Activated CD4-positive, alpha-beta T cell treated with anti-CD3 and anti-CD28 coated beads, Interleukin-2, amount 50 U/mL, for 1 hour (primary cell): ENCODE measurements at regions not wholly inside any gene's neighbourhood (a gene's known extent, or its start where the extent isn't known, plus 50 kb on each side); places are given as distances from the start of the nearest gene placed in this dataset.

Source experiments
- DNase-seq: peaks from one replicate; pipeline ENCODE4 v3.0.0-alpha.2; 2020

- DNase-seq = no peak
Observed at GRCh38 chr10:78960316-78960800, 108.4 kb upstream of the ZMIZ1 start.

GRCh38 chr10:78961760-78962159 lies 107.0 kb upstream of the ZMIZ1 start:
- DNase-seq = no peak

- DNase-seq = no peak
Observed at GRCh38 chr10:78963074-78964034, 105.4 kb upstream of the ZMIZ1 start.

- no peak for DNase-seq
Observed at GRCh38 chr10:78964274-78964951, 104.4 kb upstream of the ZMIZ1 start.

GRCh38 chr10:78964952-78965633 lies 103.7 kb upstream of the ZMIZ1 start:
- DNase-seq = no peak

GRCh38 chr10:78966182-78966787 lies 102.5 kb upstream of the ZMIZ1 start:
- DNase-seq = no peak

GRCh38 chr10:78966844-78967488 lies 101.8 kb upstream of the ZMIZ1 start:
- no peak for DNase-seq

GRCh38 chr10:78968300-78968942 lies 100.3 kb upstream of the ZMIZ1 start:
- DNase-seq = no peak

GRCh38 chr10:78968943-78969342 lies 99.8 kb upstream of the ZMIZ1 start:
- no peak for DNase-seq

- no peak for DNase-seq
Observed at GRCh38 chr10:78969719-78970118, 99.0 kb upstream of the ZMIZ1 start.

GRCh38 chr10:78970261-78970660 lies 98.5 kb upstream of the ZMIZ1 start:
- no peak for DNase-seq

GRCh38 chr10:78971094-78971682 lies 97.6 kb upstream of the ZMIZ1 start:
- no peak for DNase-seq

GRCh38 chr10:78972160-78972946 lies 96.4 kb upstream of the ZMIZ1 start:
- DNase-seq = no peak

- DNase-seq = peak; percentile 41
Observed at GRCh38 chr10:78972947-78973900, 95.5 kb upstream of the ZMIZ1 start.

- DNase-seq = peak; percentile 33
Observed at GRCh38 chr10:78973901-78974616, 94.7 kb upstream of the ZMIZ1 start.

GRCh38 chr10:78974617-78975317 lies 94.0 kb upstream of the ZMIZ1 start:
- peak; percentile 26 for DNase-seq

GRCh38 chr10:78975926-78976325 lies 92.8 kb upstream of the ZMIZ1 start:
- no peak for DNase-seq
